Renal pelvis (tissue), 1 donor: ENCODE measurements at regions not wholly inside any gene's neighbourhood (a gene's known extent, or its start where the extent isn't known, plus 50 kb on each side); places are given as distances from the start of the nearest gene placed in this dataset.
"Not testable (repeated sequence)": the region's sequence is repeated elsewhere in the genome, so short reads cannot be mapped to it uniquely, and the experiment has no call there.

Experiments used
- DNase-seq: peaks from one replicate; pipeline ENCODE4 v3.0.0-alpha.2; 2013

GRCh38 chr6:51060262-51060762, 241.6 kb downstream of the TFAP2B start:
- DNase-seq = no peak

- DNase-seq = no peak
Observed at GRCh38 chr6:51062166-51062722, 243.6 kb downstream of the TFAP2B start.

GRCh38 chr6:51077821-51078518, 259.3 kb downstream of the TFAP2B start:
- no peak for DNase-seq

- DNase-seq = no peak
Observed at GRCh38 chr6:51090343-51090742, 271.7 kb downstream of the TFAP2B start.

GRCh38 chr6:51093871-51094270, 275.2 kb downstream of the TFAP2B start:
- peak; percentile 31 for DNase-seq

- no peak for DNase-seq
Observed at GRCh38 chr6:51094271-51094670, 275.6 kb downstream of the TFAP2B start.

- DNase-seq = no peak
Observed at GRCh38 chr6:51098246-51098645, 279.6 kb downstream of the TFAP2B start.

GRCh38 chr6:51098791-51099190, 280.1 kb downstream of the TFAP2B start:
- no peak for DNase-seq

GRCh38 chr6:51099201-51099600, 280.5 kb downstream of the TFAP2B start:
- DNase-seq = no peak

GRCh38 chr6:51105357-51105756, 286.7 kb downstream of the TFAP2B start:
- DNase-seq = no peak

- DNase-seq = no peak
Observed at GRCh38 chr6:51107769-51108203, 289.1 kb downstream of the TFAP2B start.

- no peak for DNase-seq
Observed at GRCh38 chr6:51108563-51109234, 290.0 kb downstream of the TFAP2B start.

- no peak for DNase-seq
Observed at GRCh38 chr6:51112731-51113130, 294.1 kb downstream of the TFAP2B start.

GRCh38 chr6:51116723-51117122, 298.1 kb downstream of the TFAP2B start:
- DNase-seq = no peak

GRCh38 chr6:51118792-51119191, 300.1 kb downstream of the TFAP2B start:
- no peak for DNase-seq

- DNase-seq = no peak
Observed at GRCh38 chr6:51120016-51120415, 301.3 kb downstream of the TFAP2B start.

- not testable (repeated sequence) for DNase-seq
Observed at GRCh38 chr6:51121380-51121976, 302.8 kb downstream of the TFAP2B start.

GRCh38 chr6:51129043-51129442, 310.4 kb downstream of the TFAP2B start:
- DNase-seq = no peak

GRCh38 chr6:51137777-51138176, 319.1 kb downstream of the TFAP2B start:
- DNase-seq = peak; percentile 24

GRCh38 chr6:51139950-51140385, 321.3 kb downstream of the TFAP2B start:
- no peak for DNase-seq

GRCh38 chr6:51141080-51141479, 322.4 kb downstream of the TFAP2B start:
- DNase-seq = no peak

GRCh38 chr6:51147756-51148155, 329.1 kb downstream of the TFAP2B start:
- DNase-seq = no peak

- peak; percentile 0 for DNase-seq
Observed at GRCh38 chr6:51152594-51152993, 333.9 kb downstream of the TFAP2B start.
